CD4-positive, alpha-beta T cell treated with Interleukin-4 for 4 hours (primary cell): ENCODE measurements at regions not wholly inside any gene's neighbourhood (a gene's known extent, or its start where the extent isn't known, plus 50 kb on each side); places are given as distances from the start of the nearest gene placed in this dataset.

Source experiments
- DNase-seq: peaks from one replicate; pipeline ENCODE4 v3.0.0-alpha.2; 2020

GRCh38 chr2:14127765-14128164 lies 504.8 kb upstream of the LRATD1 start:
- no peak for DNase-seq

DNA sequence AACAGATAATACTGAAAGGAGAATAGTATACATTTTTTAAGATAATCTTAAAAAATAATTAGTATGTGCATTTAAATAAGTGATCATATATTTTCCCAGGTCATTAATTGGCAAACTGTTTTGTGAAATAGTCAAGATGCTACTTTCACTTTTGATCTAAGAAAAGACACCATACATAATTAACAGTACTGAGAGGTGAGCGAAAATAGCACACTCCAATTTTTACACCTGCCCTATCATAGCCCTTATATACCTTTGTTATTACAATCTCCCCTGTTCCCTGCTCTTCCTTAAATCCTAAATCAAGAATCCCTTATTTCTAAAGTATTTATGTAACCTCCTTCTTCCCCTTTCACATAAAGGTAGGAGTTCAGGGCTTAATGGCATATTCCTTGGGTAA lies 500.1 kb upstream of the LRATD1 start:
- no peak for DNase-seq

GRCh38 chr2:14134771-14135170 lies 497.7 kb upstream of the LRATD1 start:
- no peak for DNase-seq

- DNase-seq, result no peak
Observed at GRCh38 chr2:14136030-14136429, 496.5 kb upstream of the LRATD1 start.

DNA sequence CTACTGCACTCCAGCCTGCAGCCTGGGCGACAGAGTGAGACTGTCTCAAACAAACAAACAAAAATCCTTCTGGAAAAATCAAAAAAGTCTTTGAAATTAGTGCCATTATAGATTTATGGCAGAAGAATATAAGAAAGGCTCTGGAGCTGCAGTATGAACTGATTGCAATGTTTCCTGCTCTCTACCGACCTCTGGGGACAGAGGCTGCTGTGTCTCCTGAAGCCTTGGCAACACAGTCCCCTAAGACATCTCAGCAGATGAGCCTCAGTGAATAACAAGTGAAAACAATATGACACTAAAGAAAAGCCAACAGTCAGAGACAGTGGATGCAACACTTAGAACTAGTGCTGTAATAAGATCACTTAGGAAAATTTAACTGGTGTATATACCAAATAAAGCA lies 494.9 kb upstream of the LRATD1 start:
- no peak for DNase-seq

- no peak for DNase-seq
Observed at GRCh38 chr2:14140009-14140550, 492.4 kb upstream of the LRATD1 start.

DNA sequence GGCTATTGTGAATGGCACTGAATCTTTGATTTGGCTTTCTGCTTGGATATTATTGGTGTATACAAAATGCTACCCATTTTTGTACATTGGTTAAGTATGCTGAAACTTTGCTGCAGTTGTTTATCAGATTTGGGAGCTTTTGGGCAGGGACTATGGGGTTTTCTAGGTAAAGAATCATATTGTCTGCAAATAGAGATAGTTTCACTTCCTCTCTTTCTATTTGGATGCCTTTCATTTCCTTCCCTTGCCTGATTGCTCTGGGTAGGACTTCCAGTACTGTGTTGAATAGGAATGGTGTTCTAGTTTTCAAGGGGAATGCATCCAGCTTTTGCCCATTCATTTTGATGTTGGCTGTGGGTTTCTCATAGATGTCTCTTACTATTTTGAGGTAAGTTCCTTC lies 489.1 kb upstream of the LRATD1 start:
- DNase-seq, result no peak

DNA sequence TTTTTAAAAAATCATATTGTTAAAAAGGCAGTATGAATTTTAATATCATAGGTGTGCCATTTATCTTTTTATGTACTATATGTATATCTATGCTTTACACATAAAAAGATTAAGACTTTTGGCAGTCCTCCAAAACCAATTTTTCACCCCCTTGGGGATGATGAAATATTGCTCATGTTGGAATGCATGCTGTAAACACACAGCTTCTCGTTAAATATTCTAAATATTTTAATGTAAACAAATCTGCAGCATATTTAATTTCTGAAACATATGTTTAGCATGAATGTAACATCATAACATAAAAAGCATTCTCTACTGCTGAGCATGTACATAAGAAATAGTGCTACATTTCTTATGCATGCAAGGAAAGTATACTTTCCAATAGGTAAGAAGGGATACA lies 484.3 kb upstream of the LRATD1 start:
- DNase-seq, result no peak

DNA sequence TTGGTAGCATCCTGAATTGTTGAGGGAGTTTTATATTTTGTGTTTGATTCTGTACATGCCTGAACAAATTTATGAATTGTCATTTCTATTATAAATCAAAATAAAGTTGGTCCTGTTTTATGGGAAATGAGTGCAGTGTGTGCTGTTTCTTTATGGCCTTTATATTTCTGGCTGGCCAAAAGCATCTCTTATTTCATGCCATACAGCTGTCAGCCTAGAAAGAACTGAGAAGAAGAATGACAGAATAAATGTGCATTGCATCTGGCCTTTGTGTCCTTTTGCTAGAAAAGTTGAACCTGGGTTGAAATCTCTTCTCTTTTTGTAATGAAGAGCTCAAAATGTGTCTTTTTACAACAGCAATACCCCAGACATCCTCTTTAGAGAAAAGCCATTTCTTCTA lies 474.7 kb upstream of the LRATD1 start:
- DNase-seq, result no peak

- no peak for DNase-seq
Observed at GRCh38 chr2:14180333-14180732, 452.2 kb upstream of the LRATD1 start.

DNA sequence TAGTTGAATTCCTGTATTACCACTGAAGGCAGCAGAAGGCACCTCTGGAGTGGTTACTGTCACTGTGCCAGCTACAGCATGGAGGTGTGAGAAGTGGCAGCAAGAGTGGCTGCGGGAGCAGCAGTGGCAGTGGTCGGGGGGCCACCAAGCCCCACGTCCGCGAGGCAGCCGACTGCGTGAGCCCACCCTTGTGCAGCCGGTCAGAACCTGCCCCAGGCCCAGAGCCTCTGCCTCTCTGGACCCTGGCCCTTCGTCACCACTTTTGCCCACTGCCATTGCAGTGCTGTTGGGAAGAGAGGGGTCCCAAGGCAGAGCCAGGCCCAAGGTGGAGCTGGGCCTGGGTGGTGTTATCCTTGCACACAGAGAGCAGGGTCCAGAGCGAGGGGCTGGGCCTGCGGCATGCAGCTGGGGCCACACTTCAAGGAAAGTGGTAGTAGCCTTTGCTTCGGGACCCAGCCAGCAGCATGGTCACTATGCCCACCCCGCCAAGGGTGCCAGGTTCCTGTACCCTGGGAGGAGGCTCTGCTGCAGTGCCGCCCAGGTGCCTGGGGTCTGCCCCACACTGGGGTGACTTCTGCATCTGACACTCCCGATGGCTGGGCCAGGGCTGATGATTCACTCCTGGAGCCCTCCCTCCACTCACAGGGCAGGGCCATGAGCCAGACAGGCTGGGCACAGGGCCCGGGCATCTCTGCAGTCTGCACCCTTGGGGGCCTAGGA lies 450.1 kb upstream of the LRATD1 start:
- DNase-seq, result no peak

DNA sequence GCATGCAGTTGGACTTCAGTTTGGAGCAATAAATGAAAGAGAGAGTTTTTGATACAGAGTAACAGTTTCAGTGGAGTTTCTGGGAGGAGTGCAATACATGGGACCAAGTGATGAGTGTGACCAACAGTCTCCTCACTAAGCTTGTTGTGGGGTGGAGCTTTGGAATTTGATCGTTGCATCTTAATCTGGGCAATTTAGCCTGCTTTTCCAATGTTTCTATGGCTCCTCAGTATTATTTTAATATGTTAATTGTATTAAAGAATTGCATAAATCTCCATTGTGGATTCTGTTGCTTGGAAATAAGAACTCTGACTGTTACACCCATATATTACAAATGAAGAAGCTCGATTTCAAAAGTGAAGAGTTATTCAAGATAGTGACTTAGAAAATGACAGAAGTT lies 446.6 kb upstream of the LRATD1 start:
- DNase-seq, result no peak

GRCh38 chr2:14188446-14188845 lies 444.1 kb upstream of the LRATD1 start:
- no peak for DNase-seq

GRCh38 chr2:14189929-14190328 lies 442.6 kb upstream of the LRATD1 start:
- DNase-seq, result no peak

DNA sequence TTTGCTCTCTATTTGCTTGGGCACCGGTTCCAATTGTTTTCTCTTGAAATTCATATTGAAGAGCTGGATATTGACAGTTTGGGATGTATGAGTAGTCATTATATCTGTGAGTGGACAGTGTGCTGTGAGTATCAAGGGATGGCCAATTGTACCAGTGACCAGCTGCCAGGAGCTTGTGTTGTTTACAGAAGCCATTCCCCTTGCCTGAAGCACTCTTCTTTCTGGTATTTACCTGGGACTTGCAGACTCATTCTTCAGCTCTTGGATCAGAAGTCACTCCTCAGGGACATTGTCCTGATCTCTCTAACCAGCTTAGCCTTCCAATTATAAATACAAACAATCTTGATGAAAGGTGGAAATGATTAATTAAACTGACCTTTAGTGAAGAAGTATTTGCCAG lies 438.3 kb upstream of the LRATD1 start:
- no peak for DNase-seq

GRCh38 chr2:14197293-14197692 lies 435.2 kb upstream of the LRATD1 start:
- DNase-seq, result no peak

GRCh38 chr2:14199040-14199439 lies 433.5 kb upstream of the LRATD1 start:
- DNase-seq, result no peak

GRCh38 chr2:14219306-14219705 lies 413.2 kb upstream of the LRATD1 start:
- no peak for DNase-seq

GRCh38 chr2:14220101-14220500 lies 412.4 kb upstream of the LRATD1 start:
- DNase-seq, result no peak

- no peak for DNase-seq
Observed at GRCh38 chr2:14221466-14221865, 411.1 kb upstream of the LRATD1 start.

GRCh38 chr2:14223576-14223975 lies 408.9 kb upstream of the LRATD1 start:
- no peak for DNase-seq

- DNase-seq, result no peak
Observed at GRCh38 chr2:14231391-14231898, 401.1 kb upstream of the LRATD1 start.

- no peak for DNase-seq
Observed at GRCh38 chr2:14232217-14232616, 400.3 kb upstream of the LRATD1 start.

GRCh38 chr2:14234911-14235310 lies 397.6 kb upstream of the LRATD1 start:
- no peak for DNase-seq

DNA sequence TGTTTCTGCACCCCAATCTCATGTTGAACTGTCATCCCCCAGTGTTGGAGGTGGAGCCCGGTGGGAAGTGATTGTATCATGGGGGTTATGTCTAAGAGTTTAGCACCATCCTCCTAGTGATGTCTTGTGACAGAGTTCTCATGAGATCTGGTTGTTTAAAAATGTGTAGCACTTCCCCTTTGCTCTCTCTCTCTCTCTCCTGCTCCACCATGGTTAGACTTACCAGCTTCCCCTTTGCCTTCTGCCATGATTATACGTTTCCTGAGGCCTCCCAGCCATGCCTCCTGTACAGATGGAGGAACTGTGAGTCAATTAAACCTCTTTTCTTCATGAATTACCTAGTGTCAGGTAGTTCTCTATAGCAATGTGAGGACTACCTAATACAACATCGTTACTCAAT lies 396.9 kb upstream of the LRATD1 start:
- DNase-seq, result no peak
